Stromal cell of bone marrow (primary cell): ENCODE measurements at regions not wholly inside any gene's neighbourhood (a gene's known extent, or its start where the extent isn't known, plus 50 kb on each side); places are given as distances from the start of the nearest gene placed in this dataset.

Experiments
- DNase-seq: peaks from one replicate; pipeline ENCODE4 v3.0.0-alpha.2; 2012; ENCODE audit warnings: low read depth

- DNase-seq, result no peak
Observed at GRCh38 chr20:16115911-16116552, 457.2 kb downstream of the KIF16B start.

GRCh38 chr20:16113736-16114135 lies 459.5 kb downstream of the KIF16B start:
- no peak for DNase-seq

GRCh38 chr20:16111852-16112412 lies 461.3 kb downstream of the KIF16B start:
- DNase-seq, result no peak

DNA sequence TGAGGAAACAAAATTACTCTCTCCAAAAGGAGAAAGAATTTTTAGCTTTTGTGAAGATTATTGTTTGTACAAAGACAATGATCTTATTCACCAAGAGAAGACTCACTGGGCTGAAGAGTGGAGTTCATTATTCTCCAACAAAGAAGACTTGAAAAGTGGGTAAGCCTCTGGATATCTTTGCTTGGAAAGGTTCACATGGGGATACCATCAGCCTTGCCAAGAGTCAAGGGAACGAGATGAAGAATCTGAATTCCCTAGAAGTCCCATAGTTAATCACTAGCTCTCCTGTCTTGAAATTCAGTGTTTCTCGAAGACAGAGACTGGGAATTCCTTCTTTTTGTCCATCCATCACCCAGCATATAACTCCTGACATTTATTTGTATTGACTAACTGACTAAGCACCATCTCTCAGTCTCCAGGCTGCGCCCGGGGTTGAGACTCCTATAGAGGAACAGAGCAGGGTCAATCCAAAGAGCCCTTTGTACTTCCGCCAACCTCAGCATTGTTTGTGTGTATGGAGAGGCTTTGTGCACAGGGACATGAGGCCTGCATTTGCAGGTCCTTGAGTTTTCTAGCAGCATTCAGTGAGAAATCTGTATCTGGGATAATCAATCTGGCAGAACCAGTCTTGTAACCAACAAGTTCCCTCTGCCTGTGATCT lies 461.9 kb downstream of the KIF16B start:
- no peak for DNase-seq

DNA sequence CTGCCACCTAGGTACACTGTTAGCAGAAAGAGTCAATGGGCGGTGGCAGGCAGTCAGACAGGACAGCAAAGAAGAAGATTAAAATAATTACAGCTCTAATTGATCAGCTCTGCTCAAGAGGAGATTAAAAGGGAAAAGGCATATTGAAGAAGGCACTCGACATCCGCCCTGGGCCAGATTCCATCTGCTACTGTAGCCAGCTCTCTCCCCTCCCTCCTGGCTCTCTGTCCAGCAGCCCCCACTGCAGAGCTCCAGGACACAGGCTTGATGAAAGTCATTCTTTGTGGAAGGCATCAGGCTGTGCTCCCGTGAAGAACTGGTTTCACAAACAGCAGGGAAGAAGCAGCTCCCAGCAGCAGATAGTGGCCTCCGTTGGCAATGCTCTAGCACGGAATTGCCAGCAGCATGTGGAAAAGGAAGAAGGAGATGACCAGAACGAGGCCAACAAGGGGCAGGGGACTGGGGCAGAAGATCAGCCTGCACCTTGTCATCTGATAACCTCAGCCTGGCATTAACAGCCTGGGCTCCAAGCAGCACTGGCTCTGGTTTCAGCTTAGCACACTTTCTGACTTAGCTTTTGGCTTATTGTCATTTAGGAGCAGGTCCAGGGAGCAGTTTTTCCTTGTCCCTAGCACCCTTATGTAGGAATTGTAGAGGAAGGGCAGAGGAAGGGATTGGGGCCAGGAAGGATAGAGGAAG lies 465.9 kb downstream of the KIF16B start:
- no peak for DNase-seq

GRCh38 chr20:16106191-16106849 lies 466.9 kb downstream of the KIF16B start:
- peak; percentile 19 for DNase-seq

GRCh38 chr20:16104783-16105182 lies 468.5 kb downstream of the KIF16B start:
- DNase-seq, result no peak
